PC-9 (cell line): ENCODE measurements at regions not wholly inside any gene's neighbourhood (a gene's known extent, or its start where the extent isn't known, plus 50 kb on each side); places are given as distances from the start of the nearest gene placed in this dataset.

Experiments
- EZH2 ChIP-seq: fragments of 200-600 bp; sonication (generic); IDR thresholded peaks from 2 replicates; pipeline ENCODE4 v1.8.0; 2017; ENCODE audit warnings: antibody characterized with exemption, low read depth
- TF ChIP-seq, protein P1 (sequence below): fragments of 200-600 bp; sonication (generic); conservative IDR thresholded peaks from 2 replicates; pipeline ENCODE4 v1.6.1; 2017; ENCODE audit warnings: mixed run types, antibody characterized with exemption, mild to moderate bottlenecking, moderate library complexity

DNA sequence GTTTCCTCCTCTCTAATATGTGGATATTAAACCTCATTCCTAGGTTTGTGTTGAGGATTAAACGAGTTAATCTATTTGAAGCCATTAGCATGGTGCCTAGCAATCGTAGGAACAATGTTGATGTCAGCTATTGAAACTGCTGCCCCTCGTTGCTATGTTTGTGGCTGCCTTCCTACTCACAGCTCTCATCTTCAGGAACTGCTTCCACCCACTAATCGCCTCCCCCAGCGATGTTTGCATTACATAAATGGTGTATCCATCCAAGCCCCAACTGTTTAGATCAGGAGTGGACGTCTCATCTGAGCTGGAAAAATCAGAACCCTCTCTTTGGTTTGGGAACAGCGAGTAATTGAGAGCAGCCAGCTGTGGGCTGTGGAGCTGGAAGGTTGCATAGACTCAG is 416.6 kb downstream of the ARHGEF28 start:
- TF ChIP-seq, protein P1, sequence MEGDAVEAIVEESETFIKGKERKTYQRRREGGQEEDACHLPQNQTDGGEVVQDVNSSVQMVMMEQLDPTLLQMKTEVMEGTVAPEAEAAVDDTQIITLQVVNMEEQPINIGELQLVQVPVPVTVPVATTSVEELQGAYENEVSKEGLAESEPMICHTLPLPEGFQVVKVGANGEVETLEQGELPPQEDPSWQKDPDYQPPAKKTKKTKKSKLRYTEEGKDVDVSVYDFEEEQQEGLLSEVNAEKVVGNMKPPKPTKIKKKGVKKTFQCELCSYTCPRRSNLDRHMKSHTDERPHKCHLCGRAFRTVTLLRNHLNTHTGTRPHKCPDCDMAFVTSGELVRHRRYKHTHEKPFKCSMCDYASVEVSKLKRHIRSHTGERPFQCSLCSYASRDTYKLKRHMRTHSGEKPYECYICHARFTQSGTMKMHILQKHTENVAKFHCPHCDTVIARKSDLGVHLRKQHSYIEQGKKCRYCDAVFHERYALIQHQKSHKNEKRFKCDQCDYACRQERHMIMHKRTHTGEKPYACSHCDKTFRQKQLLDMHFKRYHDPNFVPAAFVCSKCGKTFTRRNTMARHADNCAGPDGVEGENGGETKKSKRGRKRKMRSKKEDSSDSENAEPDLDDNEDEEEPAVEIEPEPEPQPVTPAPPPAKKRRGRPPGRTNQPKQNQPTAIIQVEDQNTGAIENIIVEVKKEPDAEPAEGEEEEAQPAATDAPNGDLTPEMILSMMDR: no peak
- no peak for TF ChIP-seq EZH2
